Mammary epithelial cell (primary cell): ENCODE measurements at regions not wholly inside any gene's neighbourhood (a gene's known extent, or its start where the extent isn't known, plus 50 kb on each side); places are given as distances from the start of the nearest gene placed in this dataset.

Experiments used
- CTCF ChIP-seq, 2 donors: IDR thresholded peaks in 1 of 2; conservative IDR thresholded peaks in 1 of 2; 2 replicates each; pipeline ENCODE4 v1.5.1; 2011 to 2012; ENCODE audit warnings: inconsistent platforms in 2 of 2, low read length in 2 of 2, mild to moderate bottlenecking in 2 of 2, control low read depth in 1 of 2, low read depth in 1 of 2; ENCODE audit not compliant: insufficient read depth in 1 of 2; ENCODE audit errors: extremely low read depth in 1 of 2
- EZH2 ChIP-seq: IDR thresholded peaks from 2 replicates; pipeline ENCODE4 v1.6.1; 2012; ENCODE audit warnings: low read length, inconsistent platforms, borderline replicate concordance

GRCh38 chr18:1994471-1994870 is 576.8 kb downstream of the METTL4 start:
- TF ChIP-seq CTCF (conservative IDR thresholded peaks at IDR 0.05 in 1 of 2, IDR thresholded peaks at IDR 0.05 in 1 of 2; ENCODE audit: extremely low read depth in 1 of 2, insufficient read depth in 1 of 2, low read depth in 1 of 2, low read length in 2 of 2) (no peak), EZH2 (no peak)
